22Rv1 (cell line): ENCODE measurements at regions not wholly inside any gene's neighbourhood (a gene's known extent, or its start where the extent isn't known, plus 50 kb on each side); places are given as distances from the start of the nearest gene placed in this dataset.
"Not testable (repeated sequence)": the region's sequence is repeated elsewhere in the genome, so short reads cannot be mapped to it uniquely, and the experiment has no call there.

Source experiments
- H3K27ac ChIP-seq: fragments of 450-650 bp; 2 replicates; pipeline ENCODE4 v1.5.1; 2017
- CTCF ChIP-seq: fragments of 450-650 bp; IDR thresholded peaks from 2 replicates; pipeline ENCODE4 v1.5.1; 2017; ENCODE audit warnings: mild to moderate bottlenecking
- ZFX ChIP-seq: fragments of 450-650 bp; IDR thresholded peaks from 2 replicates; pipeline ENCODE4 v1.6.1; 2017; ENCODE audit warnings: antibody characterized with exemption, borderline replicate concordance

- H3K27ac ChIP-seq, result no peak overlapping the region
- TF ChIP-seq ZFX (no peak), CTCF (no peak)
Observed at GRCh38 chr3:4067893-4068292, 235.3 kb upstream of the SETMAR start.

GRCh38 chr3:4069796-4070195, 233.4 kb upstream of the SETMAR start:
- TF ChIP-seq CTCF (no peak), ZFX (no peak)
- H3K27ac ChIP-seq, result no peak overlapping the region

- TF ChIP-seq CTCF, result no peak
- TF ChIP-seq ZFX, result no peak
- no peak overlapping the region for H3K27ac ChIP-seq
Observed at GRCh38 chr3:4071481-4072184, 231.5 kb upstream of the SETMAR start.

- H3K27ac ChIP-seq, result not testable (repeated sequence)
Observed at GRCh38 chr3:4077278-4077677, 225.9 kb upstream of the SETMAR start.

- no peak overlapping the region for H3K27ac ChIP-seq
- TF ChIP-seq ZFX, result no peak
- TF ChIP-seq CTCF, result no peak
Observed at GRCh38 chr3:4077950-4078349, 225.2 kb upstream of the SETMAR start.

- H3K27ac ChIP-seq, result no peak overlapping the region
- TF ChIP-seq ZFX, result no peak
- no peak for TF ChIP-seq CTCF
Observed at GRCh38 chr3:4078903-4079302, 224.3 kb upstream of the SETMAR start.

- H3K27ac ChIP-seq, result no peak overlapping the region
- TF ChIP-seq ZFX, result no peak
- TF ChIP-seq CTCF, result no peak
Observed at GRCh38 chr3:4079339-4080195, 223.6 kb upstream of the SETMAR start.
